Liver (tissue), 8 donors: ENCODE measurements at regions not wholly inside any gene's neighbourhood (a gene's known extent, or its start where the extent isn't known, plus 50 kb on each side); places are given as distances from the start of the nearest gene placed in this dataset.

ENCODE experiments used
- DNase-seq: peaks from one replicate; pipeline ENCODE4 v3.0.0-alpha.2; 2017; ENCODE audit warnings: low spot score
- H3K27ac ChIP-seq, 2 donors: one replicate each; pipeline ENCODE4 v1.7.0; 2013; ENCODE audit warnings: inconsistent platforms in 2 of 2, low read length in 2 of 2, control low read depth in 1 of 2, low read depth in 1 of 2, mild to moderate bottlenecking in 1 of 2
- H3K27me3 ChIP-seq, 4 donors: one replicate each; pipeline versions ENCODE4 v1.6.1 to v1.7.0; 2013; ENCODE audit warnings: low read length in 3 of 4, inconsistent platforms in 1 of 4, mild to moderate bottlenecking in 1 of 4, moderate library complexity in 1 of 4; ENCODE audit not compliant: control insufficient read depth in 4 of 4, insufficient read depth in 4 of 4
- H3K36me3 ChIP-seq, 4 donors: one replicate each; pipeline versions ENCODE4 v1.6.1 to v1.7.0; 2013; ENCODE audit warnings: low read length in 3 of 4, mild to moderate bottlenecking in 3 of 4, low read depth in 1 of 4, moderate library complexity in 1 of 4; ENCODE audit not compliant: control insufficient read depth in 4 of 4, insufficient read depth in 3 of 4
- H3K4me1 ChIP-seq, 4 donors: one replicate each; pipeline versions ENCODE4 v1.6.1 to v1.7.0; 2013; ENCODE audit warnings: low read length in 3 of 4, mild to moderate bottlenecking in 3 of 4, moderate library complexity in 1 of 4; ENCODE audit not compliant: control insufficient read depth in 4 of 4, insufficient read depth in 4 of 4
- H3K4me3 ChIP-seq, 3 donors: one replicate each; pipeline versions ENCODE4 v1.6.1 to v1.7.0; 2013; ENCODE audit warnings: low read length in 3 of 3, control low read depth in 1 of 3, low read depth in 1 of 3, mild to moderate bottlenecking in 1 of 3
- H3K9ac ChIP-seq, 2 donors: one replicate each; pipeline ENCODE4 v1.7.0; 2013; ENCODE audit warnings: low read length in 2 of 2, mild to moderate bottlenecking in 2 of 2, moderate library complexity in 2 of 2, control low read depth in 1 of 2, low read depth in 1 of 2
- H3K9me3 ChIP-seq, 4 donors: one replicate each; pipeline versions ENCODE4 v1.6.1 to v1.7.0; 2013; ENCODE audit warnings: low read length in 3 of 4; ENCODE audit not compliant: control insufficient read depth in 4 of 4
- ATF3 ChIP-seq: IDR thresholded peaks from 2 replicates; pipeline ENCODE4 v1.6.1; 2016; ENCODE audit warnings: antibody characterized with exemption
- FOXA1 ChIP-seq: IDR thresholded peaks from 2 replicates; pipeline ENCODE4 v1.6.1; 2016; ENCODE audit warnings: antibody characterized with exemption
- FOXA2 ChIP-seq: IDR thresholded peaks from 2 replicates; pipeline ENCODE4 v1.6.1; 2016; ENCODE audit warnings: antibody characterized with exemption
- GABPA ChIP-seq, 2 donors: IDR thresholded peaks in 1 of 2; conservative IDR thresholded peaks in 1 of 2; 2 replicates each; pipeline ENCODE4 v1.6.1; 2016; ENCODE audit warnings: antibody characterized with exemption in 2 of 2, mild to moderate bottlenecking in 1 of 2, moderate library complexity in 1 of 2
- HNF4A ChIP-seq, 2 donors: conservative IDR thresholded peaks; 2 replicates each; pipeline ENCODE4 v1.6.1; 2016; ENCODE audit warnings: antibody characterized with exemption in 2 of 2, mild to moderate bottlenecking in 2 of 2
- HNF4G ChIP-seq: IDR thresholded peaks from 2 replicates; pipeline ENCODE4 v1.6.1; 2016; ENCODE audit warnings: antibody characterized with exemption
- JUND ChIP-seq, 2 donors: IDR thresholded peaks; 2 replicates each; pipeline ENCODE4 v1.6.1; 2016; ENCODE audit warnings: antibody characterized with exemption in 2 of 2
- NR2F2 ChIP-seq: IDR thresholded peaks from 2 replicates; pipeline ENCODE4 v1.6.1; 2016; ENCODE audit warnings: antibody characterized with exemption
- RAD21 ChIP-seq, 2 donors: IDR thresholded peaks; 2 replicates each; pipeline ENCODE4 v1.6.1; 2016; ENCODE audit warnings: antibody characterized with exemption in 2 of 2, mild to moderate bottlenecking in 2 of 2
- REST ChIP-seq: IDR thresholded peaks from 2 replicates; pipeline ENCODE4 v1.6.1; 2016; ENCODE audit warnings: antibody characterized with exemption, mild to moderate bottlenecking
- RXRA ChIP-seq, 2 donors: IDR thresholded peaks; 2 replicates each; pipeline ENCODE4 v1.6.1; 2017 to 2018; ENCODE audit warnings: antibody characterized with exemption in 2 of 2, mild to moderate bottlenecking in 1 of 2
- SP1 ChIP-seq: IDR thresholded peaks from 2 replicates; pipeline ENCODE4 v1.6.1; 2018; ENCODE audit warnings: antibody characterized with exemption, mild to moderate bottlenecking
- TAF1 ChIP-seq: conservative IDR thresholded peaks from 2 replicates; pipeline ENCODE4 v1.6.1; 2016; ENCODE audit warnings: antibody characterized with exemption, mild to moderate bottlenecking
- YY1 ChIP-seq: IDR thresholded peaks from 2 replicates; pipeline ENCODE4 v1.6.1; 2016; ENCODE audit warnings: antibody characterized with exemption, mild to moderate bottlenecking
- WGBS: extraction: QIAGEN DNeasy Blood & Tissue Kit; methylation state at CpG from one replicate; pipeline ENCODE4 v1.1.7; 2013; 5-methylcytosine and 5-hydroxymethylcytosine counted together
- TF ChIP-seq, protein P1 (sequence below): fragments of 150-350 bp; IDR thresholded peaks from 2 replicates; pipeline ENCODE4 v1.5.1; 2017; ENCODE audit warnings: improper control_type of control experiment, low read depth, low read length; ENCODE audit not compliant: missing input control
- TF ChIP-seq, protein P2 (sequence below): IDR thresholded peaks from 2 replicates; pipeline ENCODE4 v1.6.1; 2016; ENCODE audit warnings: antibody characterized with exemption
- donor health status: healthy.
- donor health status: healthy.
- donor health status: healthy.
- donor health status: healthy.
- donor health status: healthy.

GRCh38 chr1:193674292-193674944, 488.0 kb upstream of the B3GALT2 start (continued):
- TF ChIP-seq REST (no peak), HNF4A (conservative IDR thresholded peaks at IDR 0.05) (no peak)

GRCh38 chr1:193666485-193667083, 480.2 kb upstream of the B3GALT2 start:
- no peaks in the 10 kb centered on the region for H3K4me1 ChIP-seq
- H3K4me3 ChIP-seq, result no peak overlapping the region
- no peaks in the 10 kb centered on the region for H3K36me3 ChIP-seq
- no peaks in the 10 kb centered on the region for H3K27me3 ChIP-seq
- WGBS, result 93% methylated on average over 7 of the region's 7 CpGs
- DNase-seq, result no peak
- no peaks in the 10 kb centered on the region for H3K9me3 ChIP-seq
- no peak overlapping the region for H3K9ac ChIP-seq
- no peak overlapping the region for H3K27ac ChIP-seq
- TF ChIP-seq, protein P1, sequence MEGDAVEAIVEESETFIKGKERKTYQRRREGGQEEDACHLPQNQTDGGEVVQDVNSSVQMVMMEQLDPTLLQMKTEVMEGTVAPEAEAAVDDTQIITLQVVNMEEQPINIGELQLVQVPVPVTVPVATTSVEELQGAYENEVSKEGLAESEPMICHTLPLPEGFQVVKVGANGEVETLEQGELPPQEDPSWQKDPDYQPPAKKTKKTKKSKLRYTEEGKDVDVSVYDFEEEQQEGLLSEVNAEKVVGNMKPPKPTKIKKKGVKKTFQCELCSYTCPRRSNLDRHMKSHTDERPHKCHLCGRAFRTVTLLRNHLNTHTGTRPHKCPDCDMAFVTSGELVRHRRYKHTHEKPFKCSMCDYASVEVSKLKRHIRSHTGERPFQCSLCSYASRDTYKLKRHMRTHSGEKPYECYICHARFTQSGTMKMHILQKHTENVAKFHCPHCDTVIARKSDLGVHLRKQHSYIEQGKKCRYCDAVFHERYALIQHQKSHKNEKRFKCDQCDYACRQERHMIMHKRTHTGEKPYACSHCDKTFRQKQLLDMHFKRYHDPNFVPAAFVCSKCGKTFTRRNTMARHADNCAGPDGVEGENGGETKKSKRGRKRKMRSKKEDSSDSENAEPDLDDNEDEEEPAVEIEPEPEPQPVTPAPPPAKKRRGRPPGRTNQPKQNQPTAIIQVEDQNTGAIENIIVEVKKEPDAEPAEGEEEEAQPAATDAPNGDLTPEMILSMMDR, result no peak
- no peak for TF ChIP-seq TAF1
- TF ChIP-seq, protein P2, sequence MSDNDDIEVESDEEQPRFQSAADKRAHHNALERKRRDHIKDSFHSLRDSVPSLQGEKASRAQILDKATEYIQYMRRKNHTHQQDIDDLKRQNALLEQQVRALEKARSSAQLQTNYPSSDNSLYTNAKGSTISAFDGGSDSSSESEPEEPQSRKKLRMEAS, result no peak
- no peak for TF ChIP-seq RAD21 (IDR thresholded peaks at IDR 0.05)
- TF ChIP-seq HNF4G, result no peak
- no peak for TF ChIP-seq FOXA1
- no peak for TF ChIP-seq GABPA (IDR thresholded peaks at IDR 0.05 in 1 of 2, conservative IDR thresholded peaks at IDR 0.05 in 1 of 2)

DNA sequence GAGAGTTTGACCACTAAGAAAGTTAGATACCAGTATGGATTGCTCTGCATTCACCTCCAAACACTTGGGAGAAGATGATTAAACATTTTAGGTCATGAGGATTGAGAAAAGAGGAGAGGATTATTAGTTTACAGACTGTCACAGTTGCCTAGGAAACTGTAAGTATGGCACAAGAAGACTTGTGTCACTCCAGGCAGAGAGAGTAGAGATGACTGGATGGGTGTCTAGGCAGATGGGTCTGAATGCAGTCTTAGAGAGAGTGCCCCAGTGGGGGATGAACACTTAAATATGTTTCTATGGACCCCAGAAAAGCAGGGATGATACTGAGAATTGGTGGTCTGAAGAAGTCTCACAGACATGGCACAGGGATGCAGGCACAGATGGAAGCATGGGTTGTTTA, 477.6 kb upstream of the B3GALT2 start:
- Histone ChIP-seq H3K36me3 (no peaks in the 10 kb centered on the region), H3K4me3 (no peak overlapping the region), H3K27ac (no peak overlapping the region), H3K27me3 (no peaks in the 10 kb centered on the region), H3K4me1 (no peaks in the 10 kb centered on the region), H3K9ac (no peak overlapping the region), H3K9me3 (no peaks in the 10 kb centered on the region)
- DNase-seq, result no peak
- TF ChIP-seq ATF3 (no peak), JUND (IDR thresholded peaks at IDR 0.05) (no peak), YY1 (no peak), RXRA (IDR thresholded peaks at IDR 0.05) (no peak), NR2F2 (no peak), HNF4A (conservative IDR thresholded peaks at IDR 0.05) (no peak), FOXA2 (no peak), FOXA1 (no peak), SP1 (no peak), REST (no peak), TAF1 (no peak)
- TF ChIP-seq, protein P1, result no peak
